OCI-LY1 (cell line): ENCODE measurements at regions not wholly inside any gene's neighbourhood (a gene's known extent, or its start where the extent isn't known, plus 50 kb on each side); places are given as distances from the start of the nearest gene placed in this dataset.

ENCODE experiments used
- H2AFZ ChIP-seq: fragments of 200-600 bp; sonication (generic), shearing (Covaris generic); 2 replicates; pipeline ENCODE4 v1.6.0; 2014; ENCODE audit warnings: antibody characterized with exemption, mild to moderate bottlenecking, low read length
- H3F3A ChIP-seq: fragments of 200-600 bp; sonication (generic), shearing (Covaris generic); 2 replicates; pipeline ENCODE4 v1.6.0; 2014; ENCODE audit warnings: mild to moderate bottlenecking, antibody characterized with exemption, low read length, moderate library complexity; ENCODE audit not compliant: insufficient read depth
- H3K27ac ChIP-seq: fragments of 200-600 bp; sonication (generic); 2 replicates; pipeline ENCODE4 v1.5.1; 2014; ENCODE audit warnings: low read length, mixed run types, mild to moderate bottlenecking, low read depth; ENCODE audit not compliant: poor library complexity, severe bottlenecking
- H3K27me3 ChIP-seq: fragments of 200-600 bp; sonication (generic); 2 replicates; pipeline ENCODE4 v1.6.0; 2014; ENCODE audit warnings: antibody characterized with exemption, mild to moderate bottlenecking, low read length, moderate library complexity; ENCODE audit not compliant: insufficient read depth
- H3K36me3 ChIP-seq: fragments of 200-600 bp; sonication (generic); 2 replicates; pipeline ENCODE4 v1.6.1; 2014; ENCODE audit warnings: mild to moderate bottlenecking, antibody characterized with exemption, low read length, moderate library complexity, mixed read lengths; ENCODE audit not compliant: insufficient read depth
- H3K4me1 ChIP-seq: fragments of 200-600 bp; sonication (generic); 2 replicates; pipeline ENCODE4 v1.5.1; 2014; ENCODE audit warnings: mild to moderate bottlenecking, low read length, moderate library complexity; ENCODE audit not compliant: insufficient read depth, severe bottlenecking
- H3K4me2 ChIP-seq: fragments of 200-600 bp; sonication (generic), shearing (Covaris generic); 2 replicates; pipeline ENCODE4 v1.6.1; 2014; ENCODE audit warnings: low read length
- H3K4me3 ChIP-seq: fragments of 200-600 bp; sonication (generic); 2 replicates; pipeline ENCODE4 v1.5.1; 2014; ENCODE audit warnings: low read length, low read depth, mild to moderate bottlenecking, mixed read lengths; ENCODE audit not compliant: poor library complexity, severe bottlenecking
- H3K79me2 ChIP-seq: fragments of 200-600 bp; shearing (Covaris generic); 2 replicates; pipeline ENCODE4 v1.6.1; 2016; ENCODE audit warnings: mixed run types, low read length, mixed read lengths; ENCODE audit not compliant: insufficient read depth
- H3K9ac ChIP-seq: fragments of 200-600 bp; sonication (generic), shearing (Covaris generic); 2 replicates; pipeline ENCODE4 v1.6.1; 2014; ENCODE audit warnings: mild to moderate bottlenecking, low read length, mixed read lengths
- H3K9me2 ChIP-seq: fragments of 200-600 bp; sonication (generic), shearing (Covaris generic); 2 replicates; pipeline ENCODE4 v1.6.1; 2014; ENCODE audit warnings: low read depth, mild to moderate bottlenecking, low read length, mixed read lengths
- H3K9me3 ChIP-seq: fragments of 200-600 bp; shearing (Covaris generic); 2 replicates; pipeline ENCODE4 v1.6.1; 2014; ENCODE audit warnings: low read length, mixed read lengths
- H4K20me1 ChIP-seq: fragments of 200-600 bp; sonication (generic), shearing (Covaris generic); 2 replicates; pipeline ENCODE4 v1.6.0; 2016; ENCODE audit warnings: mild to moderate bottlenecking, low read length; ENCODE audit not compliant: insufficient read depth
- CTCF ChIP-seq: fragments of 200-600 bp; sonication (generic), shearing (Covaris generic); IDR thresholded peaks from 2 replicates; pipeline ENCODE4 v1.5.1; 2017; ENCODE audit warnings: mild to moderate bottlenecking, antibody characterized with exemption, low read length, moderate library complexity, mixed read lengths
- EZH2 ChIP-seq: fragments of 200-600 bp; sonication (generic), shearing (Covaris generic); IDR thresholded peaks from 2 replicates; pipeline ENCODE4 v1.8.0; 2017; ENCODE audit warnings: borderline replicate concordance, mixed run types, mild to moderate bottlenecking, antibody characterized with exemption, low read length, moderate library complexity, mixed read lengths

- no peak for TF ChIP-seq CTCF
- no peak for TF ChIP-seq EZH2
- H3K4me3 ChIP-seq = no peak overlapping the region
Observed at GRCh38 chr22:48253136-48253535, 1490.7 kb downstream of the TBC1D22A start.

GRCh38 chr22:48251629-48252028 is 1489.2 kb downstream of the TBC1D22A start:
- Histone ChIP-seq H3K9ac (no peak overlapping the region), H3K36me3 (no peaks in the 10 kb centered on the region), H3K27ac (no peak overlapping the region), H3F3A (no peaks in the 10 kb centered on the region), H3K27me3 (no peaks in the 10 kb centered on the region; the same call in 1 of the 2 replicates), H3K4me1 (no peaks in the 10 kb centered on the region), H3K4me3 (no peak overlapping the region), H3K9me2 (no peaks in the 10 kb centered on the region), H2AFZ (no peak overlapping the region), H4K20me1 (no peaks in the 10 kb centered on the region), H3K9me3 (no peaks in the 10 kb centered on the region), H3K4me2 (no peak overlapping the region), H3K79me2 (no peaks in the 10 kb centered on the region)
- TF ChIP-seq EZH2 (no peak), CTCF (no peak)

More at GRCh38 chr22:48253136-48253535, 1490.7 kb downstream of the TBC1D22A start:
- Histone ChIP-seq H2AFZ (no peak overlapping the region), H3K27ac (no peak overlapping the region), H3K9me3 (no peaks in the 10 kb centered on the region), H3K9me2 (no peaks in the 10 kb centered on the region), H3K36me3 (no peaks in the 10 kb centered on the region), H3K9ac (no peak overlapping the region), H3K27me3 (peaks cover 5% of the 10 kb centered on the region; the same call in 1 of the 2 replicates), H4K20me1 (no peaks in the 10 kb centered on the region), H3K79me2 (no peaks in the 10 kb centered on the region), H3F3A (no peaks in the 10 kb centered on the region), H3K4me2 (no peak overlapping the region), H3K4me1 (peaks cover 7% of the 10 kb centered on the region)

GRCh38 chr22:48250937-48251530 is 1488.6 kb downstream of the TBC1D22A start:
- Histone ChIP-seq H3K27ac (no peak overlapping the region), H3F3A (no peaks in the 10 kb centered on the region), H3K79me2 (no peaks in the 10 kb centered on the region), H3K27me3 (no peaks in the 10 kb centered on the region), H2AFZ (no peak overlapping the region), H3K4me1 (no peaks in the 10 kb centered on the region), H3K4me2 (no peak overlapping the region), H3K9ac (no peak overlapping the region), H3K9me2 (no peaks in the 10 kb centered on the region), H3K36me3 (no peaks in the 10 kb centered on the region), H3K4me3 (no peak overlapping the region), H4K20me1 (no peaks in the 10 kb centered on the region), H3K9me3 (no peaks in the 10 kb centered on the region)
- TF ChIP-seq CTCF (no peak), EZH2 (no peak)
